Ascending aorta (tissue), 2 donors: ENCODE measurements at regions not wholly inside any gene's neighbourhood (a gene's known extent, or its start where the extent isn't known, plus 50 kb on each side); places are given as distances from the start of the nearest gene placed in this dataset.
"Not testable (repeated sequence)": the region's sequence is repeated elsewhere in the genome, so short reads cannot be mapped to it uniquely, and the experiment has no call there.

Experiments
- DNase-seq, 2 donors: peaks; one replicate each; pipeline ENCODE4 v3.0.0-alpha.2; 2019; ENCODE audit warnings: low spot score in 2 of 2
- H3K27ac ChIP-seq, 2 donors: fragments of 200-600 bp; sonication (generic); one replicate each; pipeline ENCODE4 v1.5.1; 2016 to 2017; ENCODE audit warnings: mild to moderate bottlenecking in 1 of 2
- H3K27me3 ChIP-seq: fragments of 200-600 bp; sonication (generic); one replicate; pipeline ENCODE4 v1.5.1; 2017
- H3K36me3 ChIP-seq, 2 donors: fragments of 200-600 bp; sonication (generic); one replicate each; pipeline ENCODE4 v1.5.1; 2016
- H3K4me1 ChIP-seq, 2 donors: fragments of 200-600 bp; sonication (generic); one replicate each; pipeline ENCODE4 v1.5.1; 2016 to 2017; ENCODE audit warnings: mild to moderate bottlenecking in 1 of 2
- H3K4me3 ChIP-seq, 2 donors: fragments of 200-600 bp; sonication (generic); one replicate each; pipeline ENCODE4 v1.5.1; 2016 to 2017; ENCODE audit warnings: mild to moderate bottlenecking in 1 of 2
- H3K9me3 ChIP-seq, 2 donors: fragments of 200-600 bp; sonication (generic); one replicate each; pipeline ENCODE4 v1.5.1; 2016
- CTCF ChIP-seq, 3 experiments: fragments of 200-600 bp in 2 of 3; fragments of 450-650 bp in 1 of 3; sonication (generic) in 2 of 3; IDR thresholded peaks; one replicate each; pipeline ENCODE4 v1.5.1; 2016 to 2019; ENCODE audit warnings: antibody characterized with exemption in 3 of 3, mild to moderate bottlenecking in 1 of 3, moderate library complexity in 1 of 3
- intact Hi-C: fragments of 100-400 bp; cut with DNase I; formaldehyde crosslinking; loops from one replicate; pipeline ENCODE4 v1.15.1; 2023

GRCh38 chr3:6753536-6753935, 107.4 kb upstream of the GRM7 start:
- no peaks in the 10 kb centered on the region for H3K27me3 ChIP-seq
- no peak overlapping the region for H3K4me3 ChIP-seq
- no peak overlapping the region for H3K27ac ChIP-seq
- H3K9me3 ChIP-seq, result no peaks in the 10 kb centered on the region
- TF ChIP-seq CTCF (IDR thresholded peaks at IDR 0.05), result no peak
- no peak for DNase-seq
- H3K4me1 ChIP-seq, result no peaks in the 10 kb centered on the region
- intact Hi-C loops, result no loop called here
- H3K36me3 ChIP-seq, result no peaks in the 10 kb centered on the region

GRCh38 chr3:6769532-6770396, 91.2 kb upstream of the GRM7 start:
- H3K4me1 ChIP-seq, DNase-seq, H3K27me3 ChIP-seq, H3K9me3 ChIP-seq, H3K4me3 ChIP-seq, intact Hi-C loops, H3K36me3 ChIP-seq, H3K27ac ChIP-seq: not testable (repeated sequence)

GRCh38 chr3:6770397-6770690, 90.6 kb upstream of the GRM7 start:
- no peak for DNase-seq
- Histone ChIP-seq H3K4me1 (no peaks in the 10 kb centered on the region), H3K27me3 (no peaks in the 10 kb centered on the region), H3K27ac (no peak overlapping the region), H3K4me3 (no peak overlapping the region), H3K9me3 (peaks cover 0 to 3% of the 10 kb centered on the region in 2 donors), H3K36me3 (no peaks in the 10 kb centered on the region)
- intact Hi-C loops, result no loop called here
- no peak for TF ChIP-seq CTCF (IDR thresholded peaks at IDR 0.05)

- Histone ChIP-seq H3K36me3 (no peaks in the 10 kb centered on the region), H3K4me3 (no peak overlapping the region), H3K9me3 (peaks cover 0 to 3% of the 10 kb centered on the region in 2 donors), H3K4me1 (no peaks in the 10 kb centered on the region), H3K27ac (no peak overlapping the region), H3K27me3 (no peaks in the 10 kb centered on the region)
- no peak for DNase-seq
- intact Hi-C loops, result no loop called here
- TF ChIP-seq CTCF (IDR thresholded peaks at IDR 0.05), result no peak
Measured at GRCh38 chr3:6771171-6771570, 89.7 kb upstream of the GRM7 start.

- H3K4me1 ChIP-seq, result no peaks in the 10 kb centered on the region
- H3K27ac ChIP-seq, result no peak overlapping the region
- no peaks in the 10 kb centered on the region for H3K36me3 ChIP-seq
- DNase-seq, result no peak
- H3K27me3 ChIP-seq, result no peaks in the 10 kb centered on the region
- H3K4me3 ChIP-seq, result no peak overlapping the region
- no peaks in the 10 kb centered on the region for H3K9me3 ChIP-seq
- TF ChIP-seq CTCF (IDR thresholded peaks at IDR 0.05), result no peak
- intact Hi-C loops, result no loop called here
Measured at GRCh38 chr3:6779140-6779539, 81.8 kb upstream of the GRM7 start.

- no peak for TF ChIP-seq CTCF (IDR thresholded peaks at IDR 0.05)
- Histone ChIP-seq H3K9me3 (no peaks in the 10 kb centered on the region), H3K27ac (no peak overlapping the region), H3K4me1 (no peaks in the 10 kb centered on the region), H3K4me3 (no peak overlapping the region), H3K36me3 (no peaks in the 10 kb centered on the region), H3K27me3 (no peaks in the 10 kb centered on the region)
- intact Hi-C loops, result loop anchor here (10.0 kb wide), 1 partner anchor 1524 kb away; no protein-coding TSS in a partner anchor
- no peak for DNase-seq
Measured at GRCh38 chr3:6781092-6781491, 79.8 kb upstream of the GRM7 start.
